ENCODE measurements at regions not wholly inside any gene's neighbourhood (a gene's known extent, or its start where the extent isn't known, plus 50 kb on each side); places are given as distances from the start of the nearest gene placed in this dataset.

DNA sequence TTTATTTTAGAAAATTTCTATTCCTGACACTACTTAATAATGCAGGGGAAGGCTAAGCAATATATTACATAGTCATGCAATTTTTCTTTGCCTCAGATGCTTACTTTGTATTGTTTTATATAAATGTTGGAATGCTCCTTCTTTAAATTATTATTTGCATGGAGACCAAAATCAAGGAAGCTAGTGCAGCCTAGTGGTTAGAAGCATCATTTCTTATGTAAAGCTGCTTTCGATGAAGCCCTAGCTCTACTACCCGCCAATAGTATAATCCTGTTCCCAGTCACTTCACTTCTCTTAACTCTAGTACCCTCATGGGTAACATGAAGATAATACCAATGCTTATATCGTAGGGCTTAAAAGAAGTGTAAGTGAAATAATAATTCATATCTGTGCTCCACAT is 198.9 kb downstream of the LRATD1 start:
- no peak for TF ChIP-seq EGR1 (IDR thresholded peaks at IDR 0.05; ENCODE audit: low read depth in 2 of 2)
- TF ChIP-seq YY1 (IDR thresholded peaks at IDR 0.05) = no peak
- TF ChIP-seq, protein P1, sequence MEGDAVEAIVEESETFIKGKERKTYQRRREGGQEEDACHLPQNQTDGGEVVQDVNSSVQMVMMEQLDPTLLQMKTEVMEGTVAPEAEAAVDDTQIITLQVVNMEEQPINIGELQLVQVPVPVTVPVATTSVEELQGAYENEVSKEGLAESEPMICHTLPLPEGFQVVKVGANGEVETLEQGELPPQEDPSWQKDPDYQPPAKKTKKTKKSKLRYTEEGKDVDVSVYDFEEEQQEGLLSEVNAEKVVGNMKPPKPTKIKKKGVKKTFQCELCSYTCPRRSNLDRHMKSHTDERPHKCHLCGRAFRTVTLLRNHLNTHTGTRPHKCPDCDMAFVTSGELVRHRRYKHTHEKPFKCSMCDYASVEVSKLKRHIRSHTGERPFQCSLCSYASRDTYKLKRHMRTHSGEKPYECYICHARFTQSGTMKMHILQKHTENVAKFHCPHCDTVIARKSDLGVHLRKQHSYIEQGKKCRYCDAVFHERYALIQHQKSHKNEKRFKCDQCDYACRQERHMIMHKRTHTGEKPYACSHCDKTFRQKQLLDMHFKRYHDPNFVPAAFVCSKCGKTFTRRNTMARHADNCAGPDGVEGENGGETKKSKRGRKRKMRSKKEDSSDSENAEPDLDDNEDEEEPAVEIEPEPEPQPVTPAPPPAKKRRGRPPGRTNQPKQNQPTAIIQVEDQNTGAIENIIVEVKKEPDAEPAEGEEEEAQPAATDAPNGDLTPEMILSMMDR (IDR thresholded peaks at IDR 0.05; ENCODE audit: low read depth, low read length, missing input control) = no peak
- TF ChIP-seq, protein P2, sequence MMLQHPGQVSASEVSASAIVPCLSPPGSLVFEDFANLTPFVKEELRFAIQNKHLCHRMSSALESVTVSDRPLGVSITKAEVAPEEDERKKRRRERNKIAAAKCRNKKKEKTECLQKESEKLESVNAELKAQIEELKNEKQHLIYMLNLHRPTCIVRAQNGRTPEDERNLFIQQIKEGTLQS (IDR thresholded peaks at IDR 0.05) = no peak

All from liver (tissue), 3 donors.